ENCODE measurements at regions not wholly inside any gene's neighbourhood (a gene's known extent, or its start where the extent isn't known, plus 50 kb on each side); places are given as distances from the start of the nearest gene placed in this dataset.
A peak's percentile ranks its signal among the peaks of the same experiment; 100 is the strongest.

DNA sequence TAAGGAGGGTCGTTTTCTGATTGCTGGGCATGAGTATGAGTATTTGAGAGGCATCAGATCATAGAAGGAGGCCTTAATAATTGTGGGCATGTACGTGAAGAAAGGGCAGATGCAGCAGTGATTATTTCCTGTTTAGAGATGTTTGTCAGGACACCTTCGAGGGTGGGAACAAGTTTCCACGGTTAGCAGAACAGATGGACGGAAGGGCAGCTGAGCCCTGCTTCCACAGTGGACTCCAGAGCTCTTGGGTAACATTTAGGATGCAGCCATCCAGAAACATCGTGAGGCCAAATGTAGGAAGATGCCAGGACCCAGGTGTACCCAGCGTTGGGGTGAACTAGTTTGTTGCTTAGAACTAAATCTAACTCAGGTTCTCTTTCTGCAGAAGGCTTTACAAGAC lies 231.3 kb upstream of the FAT1 start:
- no peak overlapping the region for H3K4me3 ChIP-seq
- no peak for ATAC-seq (ENCODE audit: insufficient read depth, low FRiP score)

DNA sequence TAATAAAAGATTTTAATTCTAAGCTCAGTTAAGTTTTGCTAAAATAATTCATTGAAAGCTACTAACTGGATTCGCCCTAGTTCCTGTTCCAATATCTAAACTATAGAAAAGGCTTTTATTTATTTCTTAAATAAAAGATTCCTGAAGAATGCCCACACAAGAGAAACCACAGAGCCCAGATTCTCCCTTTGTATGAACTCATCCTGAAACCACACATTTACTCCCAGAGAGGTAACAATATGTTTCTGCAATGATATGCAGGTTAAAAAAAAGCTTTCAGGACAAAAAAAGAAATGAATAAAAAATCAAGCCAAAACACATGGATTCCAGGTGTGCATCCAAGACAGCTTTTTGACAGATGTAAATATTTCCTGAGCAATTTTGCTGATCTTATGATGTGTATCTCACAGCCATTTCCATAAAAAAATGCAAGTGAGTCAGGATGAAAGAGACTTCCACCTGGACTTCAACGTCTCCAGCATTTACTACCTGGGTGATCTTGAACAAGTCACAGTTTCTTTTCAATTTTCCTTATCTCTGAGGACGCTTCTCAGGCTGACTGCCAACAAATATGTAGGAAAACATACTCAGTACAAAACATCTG lies 234.4 kb upstream of the FAT1 start:
- ATAC-seq (ENCODE audit: insufficient read depth, low FRiP score) = no peak
- Histone ChIP-seq H3K27me3 (ENCODE audit: control insufficient read depth in 3 of 3, insufficient read depth in 3 of 3, low read length in 2 of 3) (no peaks in the 10 kb centered on the region), H3K9ac (ENCODE audit: insufficient read depth in 1 of 2, low read length in 2 of 2) (no peak overlapping the region), H3K36me3 (ENCODE audit: control insufficient read depth in 4 of 4, insufficient read depth in 4 of 4, low read length in 4 of 4) (no peaks in the 10 kb centered on the region), H3K27ac (ENCODE audit: low read depth in 1 of 2, low read length in 1 of 2) (no peak overlapping the region), H3K4me1 (ENCODE audit: control insufficient read depth in 5 of 5, insufficient read depth in 5 of 5, low read length in 5 of 5) (peaks cover 0 to 5% (median 2%) of the 10 kb centered on the region in 5 donors), H3K9me3 (ENCODE audit: control insufficient read depth in 4 of 4, insufficient read depth in 3 of 4, low read length in 3 of 4) (no peaks in the 10 kb centered on the region), H3K4me3 (no peak overlapping the region)
- TF ChIP-seq, protein P1, sequence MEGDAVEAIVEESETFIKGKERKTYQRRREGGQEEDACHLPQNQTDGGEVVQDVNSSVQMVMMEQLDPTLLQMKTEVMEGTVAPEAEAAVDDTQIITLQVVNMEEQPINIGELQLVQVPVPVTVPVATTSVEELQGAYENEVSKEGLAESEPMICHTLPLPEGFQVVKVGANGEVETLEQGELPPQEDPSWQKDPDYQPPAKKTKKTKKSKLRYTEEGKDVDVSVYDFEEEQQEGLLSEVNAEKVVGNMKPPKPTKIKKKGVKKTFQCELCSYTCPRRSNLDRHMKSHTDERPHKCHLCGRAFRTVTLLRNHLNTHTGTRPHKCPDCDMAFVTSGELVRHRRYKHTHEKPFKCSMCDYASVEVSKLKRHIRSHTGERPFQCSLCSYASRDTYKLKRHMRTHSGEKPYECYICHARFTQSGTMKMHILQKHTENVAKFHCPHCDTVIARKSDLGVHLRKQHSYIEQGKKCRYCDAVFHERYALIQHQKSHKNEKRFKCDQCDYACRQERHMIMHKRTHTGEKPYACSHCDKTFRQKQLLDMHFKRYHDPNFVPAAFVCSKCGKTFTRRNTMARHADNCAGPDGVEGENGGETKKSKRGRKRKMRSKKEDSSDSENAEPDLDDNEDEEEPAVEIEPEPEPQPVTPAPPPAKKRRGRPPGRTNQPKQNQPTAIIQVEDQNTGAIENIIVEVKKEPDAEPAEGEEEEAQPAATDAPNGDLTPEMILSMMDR (IDR thresholded peaks at IDR 0.05; ENCODE audit: control extremely low read depth, extremely low read depth) = no peak
- WGBS, 2 donors = 60 to 71% methylated on average over 3 of the region's 3 CpGs
- DNase-seq = peak in 1 of 3 donors; percentile 33

More for the DNA sequence above, 231.3 kb upstream of the FAT1 start:
- Histone ChIP-seq H3K9me3 (ENCODE audit: control insufficient read depth in 4 of 4, insufficient read depth in 3 of 4, low read length in 3 of 4) (no peaks in the 10 kb centered on the region), H3K36me3 (ENCODE audit: control insufficient read depth in 4 of 4, insufficient read depth in 4 of 4, low read length in 4 of 4) (no peaks in the 10 kb centered on the region), H3K27ac (ENCODE audit: low read depth in 1 of 2, low read length in 1 of 2) (no peak overlapping the region), H3K27me3 (ENCODE audit: control insufficient read depth in 3 of 3, insufficient read depth in 3 of 3, low read length in 2 of 3) (no peaks in the 10 kb centered on the region), H3K4me1 (ENCODE audit: control insufficient read depth in 5 of 5, insufficient read depth in 5 of 5, low read length in 5 of 5) (peaks cover 0 to 5% (median 2%) of the 10 kb centered on the region in 5 donors), H3K9ac (ENCODE audit: insufficient read depth in 1 of 2, low read length in 2 of 2) (no peak overlapping the region)
- DNase-seq = no peak
- WGBS, 2 donors = 63 to 76% methylated on average over 7 of the region's 7 CpGs
- TF ChIP-seq, protein P1 (IDR thresholded peaks at IDR 0.05; ENCODE audit: control extremely low read depth, extremely low read depth) = no peak

DNA sequence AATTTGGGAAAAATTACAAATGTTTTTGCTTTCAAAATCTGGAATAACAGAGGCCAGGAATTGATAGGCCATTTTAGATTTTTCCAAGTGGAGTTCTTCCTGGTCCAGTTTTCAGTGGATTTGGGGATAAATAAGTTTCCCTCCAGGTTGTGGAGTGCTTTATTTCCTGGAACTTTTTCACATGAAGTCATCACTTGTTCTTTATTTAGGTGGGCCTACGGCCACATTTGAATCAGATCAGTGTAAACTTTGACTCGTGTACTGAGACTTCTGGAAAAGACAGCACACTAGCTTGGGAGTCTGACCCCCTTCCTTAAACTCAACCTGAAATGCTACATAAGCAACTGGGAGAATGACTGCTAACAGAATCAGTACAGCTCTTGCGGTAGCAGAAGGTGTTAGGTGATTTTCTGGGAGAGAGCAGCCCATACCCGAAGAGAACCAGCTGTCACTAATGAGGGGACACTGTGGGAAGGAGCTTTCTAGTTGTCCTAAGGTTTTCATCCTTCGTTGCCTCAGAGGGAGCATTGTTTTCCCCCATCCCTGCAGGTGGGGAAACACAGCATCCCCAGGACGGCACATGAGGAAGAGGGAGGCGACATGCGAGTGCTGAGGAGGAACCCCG lies 235.2 kb upstream of the FAT1 start:
- Histone ChIP-seq H3K27me3 (ENCODE audit: control insufficient read depth in 3 of 3, insufficient read depth in 3 of 3, low read length in 2 of 3) (no peaks in the 10 kb centered on the region), H3K9me3 (ENCODE audit: control insufficient read depth in 4 of 4, insufficient read depth in 3 of 4, low read length in 3 of 4) (no peaks in the 10 kb centered on the region), H3K9ac (ENCODE audit: insufficient read depth in 1 of 2, low read length in 2 of 2) (no peak overlapping the region), H3K4me1 (ENCODE audit: control insufficient read depth in 5 of 5, insufficient read depth in 5 of 5, low read length in 5 of 5) (peaks cover 0 to 5% (median 2%) of the 10 kb centered on the region in 5 donors), H3K27ac (ENCODE audit: low read depth in 1 of 2, low read length in 1 of 2) (no peak overlapping the region), H3K4me3 (no peak overlapping the region), H3K36me3 (ENCODE audit: control insufficient read depth in 4 of 4, insufficient read depth in 4 of 4, low read length in 4 of 4) (no peaks in the 10 kb centered on the region)
- no peak for DNase-seq
- TF ChIP-seq, protein P1 (IDR thresholded peaks at IDR 0.05; ENCODE audit: control extremely low read depth, extremely low read depth) = no peak
- 80 to 83% methylated on average over 9 of the region's 9 CpGs for WGBS, 2 donors
- ATAC-seq (ENCODE audit: insufficient read depth, low FRiP score) = no peak
